ENCODE measurements at regions not wholly inside any gene's neighbourhood (a gene's known extent, or its start where the extent isn't known, plus 50 kb on each side); places are given as distances from the start of the nearest gene placed in this dataset.

GRCh38 chr13:106626473-106626872 lies 58.5 kb upstream of the ARGLU1 start:
- Histone ChIP-seq H3K9me3 (no peaks in the 10 kb centered on the region), H3K36me3 (no peaks in the 10 kb centered on the region), H3K27ac (no peak overlapping the region), H3K4me1 (no peaks in the 10 kb centered on the region), H3K27me3 (no peaks in the 10 kb centered on the region), H3K4me3 (no peak overlapping the region)
- TF ChIP-seq CTCF (IDR thresholded peaks at IDR 0.05) (no peak), POLR2A (IDR thresholded peaks at IDR 0.05) (no peak), EP300 (IDR thresholded peaks at IDR 0.05) (no peak), POLR2AphosphoS5 (IDR thresholded peaks at IDR 0.05) (no peak)
- DNase-seq (ENCODE audit: low spot score in 2 of 2) = no peak

- Histone ChIP-seq H3K27ac (no peak overlapping the region), H3K36me3 (no peaks in the 10 kb centered on the region), H3K27me3 (no peaks in the 10 kb centered on the region), H3K4me1 (no peaks in the 10 kb centered on the region), H3K4me3 (no peak overlapping the region), H3K9me3 (no peaks in the 10 kb centered on the region)
- no peak for DNase-seq (ENCODE audit: low spot score in 2 of 2)
- TF ChIP-seq CTCF (IDR thresholded peaks at IDR 0.05) (no peak), POLR2AphosphoS5 (IDR thresholded peaks at IDR 0.05) (no peak), POLR2A (IDR thresholded peaks at IDR 0.05) (no peak), EP300 (IDR thresholded peaks at IDR 0.05) (no peak)
- WGBS = 98% methylated on average over 5 of the region's 5 CpGs
Observed at GRCh38 chr13:106625578-106625977, 57.6 kb upstream of the ARGLU1 start.

- no peak overlapping the region for H3K27ac ChIP-seq
- DNase-seq (ENCODE audit: low spot score in 2 of 2) = no peak
Observed at GRCh38 chr13:106623799-106624460, 56.0 kb upstream of the ARGLU1 start.

GRCh38 chr13:106621833-106622232 lies 53.9 kb upstream of the ARGLU1 start:
- Histone ChIP-seq H3K27ac (no peak overlapping the region), H3K4me1 (peaks cover 9% of the 10 kb centered on the region), H3K27me3 (no peaks in the 10 kb centered on the region), H3K4me3 (no peak overlapping the region), H3K36me3 (no peaks in the 10 kb centered on the region), H3K9me3 (no peaks in the 10 kb centered on the region)
- 61% methylated on average over 1 of the region's 1 CpG for WGBS
- TF ChIP-seq POLR2AphosphoS5 (IDR thresholded peaks at IDR 0.05) (no peak), EP300 (IDR thresholded peaks at IDR 0.05) (no peak), POLR2A (IDR thresholded peaks at IDR 0.05) (no peak), CTCF (IDR thresholded peaks at IDR 0.05) (no peak)
- DNase-seq (ENCODE audit: low spot score in 2 of 2) = no peak

More at GRCh38 chr13:106623799-106624460, 56.0 kb upstream of the ARGLU1 start:
- Histone ChIP-seq H3K27me3 (no peaks in the 10 kb centered on the region), H3K9me3 (no peaks in the 10 kb centered on the region), H3K4me3 (no peak overlapping the region), H3K4me1 (peaks cover 9% of the 10 kb centered on the region), H3K36me3 (no peaks in the 10 kb centered on the region)
- TF ChIP-seq CTCF (IDR thresholded peaks at IDR 0.05) (no peak), POLR2AphosphoS5 (IDR thresholded peaks at IDR 0.05) (no peak), POLR2A (IDR thresholded peaks at IDR 0.05) (no peak), EP300 (IDR thresholded peaks at IDR 0.05) (no peak)
- 76% methylated on average over 7 of the region's 7 CpGs for WGBS

GRCh38 chr13:106619688-106620555 lies 52.0 kb upstream of the ARGLU1 start:
- peaks cover 9% of the 10 kb centered on the region for H3K4me1 ChIP-seq
- H3K27me3 ChIP-seq = no peaks in the 10 kb centered on the region
- no peak for DNase-seq (ENCODE audit: low spot score in 2 of 2)
- TF ChIP-seq CTCF (IDR thresholded peaks at IDR 0.05) = peak; percentile 49 to 72
- TF ChIP-seq POLR2A (IDR thresholded peaks at IDR 0.05) = no peak
- no peak overlapping the region for H3K27ac ChIP-seq
- WGBS = 35% methylated on average over 10 of the region's 10 CpGs
- H3K36me3 ChIP-seq = no peaks in the 10 kb centered on the region
- no peaks in the 10 kb centered on the region for H3K9me3 ChIP-seq
- no peak overlapping the region for H3K4me3 ChIP-seq
